GM18505 (cell line): ENCODE measurements at regions not wholly inside any gene's neighbourhood (a gene's known extent, or its start where the extent isn't known, plus 50 kb on each side); places are given as distances from the start of the nearest gene placed in this dataset.

Source experiments
- ATAC-seq: cut with Tn5 transposase; IDR thresholded peaks from one replicate; pipeline ENCODE4 v1.9.1; 2021; ENCODE audit not compliant: unreplicated experiment
- POLR2A ChIP-seq: IDR thresholded peaks from 4 replicates; pipeline ENCODE4 v1.6.1; 2011; ENCODE audit warnings: borderline replicate concordance; ENCODE audit not compliant: insufficient read depth, insufficient read length; ENCODE audit errors: extremely low read depth

DNA sequence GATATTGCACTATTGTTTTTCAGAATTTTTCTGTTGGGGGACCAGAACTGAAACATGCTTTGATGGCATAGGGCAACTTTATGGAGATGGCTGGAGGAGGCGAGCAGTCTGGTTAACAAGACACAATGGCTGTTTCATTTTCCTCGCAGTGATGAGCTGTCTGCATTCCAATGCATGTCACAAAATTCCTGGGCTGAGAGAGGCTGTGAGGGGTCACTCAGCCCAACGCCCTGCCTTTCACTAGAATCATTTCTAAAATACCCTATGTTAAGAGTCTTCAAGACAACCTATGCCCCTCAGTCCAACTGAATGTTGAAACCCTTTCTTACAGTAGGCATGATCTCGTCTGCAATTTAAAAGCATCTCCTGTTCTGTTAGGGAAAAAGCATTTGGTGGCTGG lies 1090.0 kb downstream of the BCL11A start:
- TF ChIP-seq POLR2A, result no peak
- no peak for ATAC-seq

DNA sequence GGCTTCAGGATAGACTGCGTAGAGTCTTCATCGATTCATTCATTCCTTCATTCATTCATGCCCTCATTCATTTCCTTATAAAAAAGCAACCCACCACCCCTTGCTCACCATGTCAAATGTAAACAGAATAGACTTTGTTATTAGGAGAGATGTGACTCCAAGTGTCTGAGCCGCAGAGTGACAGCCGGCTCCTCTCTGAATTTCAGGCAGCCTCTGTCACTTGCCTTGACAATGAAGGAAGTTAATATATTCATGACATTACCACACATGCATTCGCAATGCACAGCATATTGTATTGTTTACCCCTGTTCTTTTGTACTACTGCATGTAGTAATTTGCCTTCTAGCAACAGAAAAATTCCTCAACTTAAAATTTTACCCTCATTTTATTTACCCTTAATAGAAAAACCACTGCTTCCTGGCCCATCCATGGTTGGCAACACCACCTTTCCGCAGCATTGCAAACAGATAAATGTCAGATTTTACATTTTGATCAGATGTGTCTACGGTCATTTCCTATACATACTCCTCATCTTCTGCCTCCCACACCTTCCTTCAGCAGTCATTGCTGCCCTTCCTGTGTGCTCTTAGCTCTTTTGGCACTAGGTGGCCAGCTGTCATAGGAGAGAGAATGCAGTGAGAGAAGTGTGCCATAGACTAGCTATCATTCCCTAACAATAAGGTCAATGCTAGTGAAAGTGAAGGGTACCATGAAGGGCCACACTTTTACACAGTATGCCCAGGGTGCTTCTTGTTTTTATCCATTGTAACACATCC lies 1090.8 kb downstream of the BCL11A start:
- TF ChIP-seq POLR2A, result no peak
- no peak for ATAC-seq

DNA sequence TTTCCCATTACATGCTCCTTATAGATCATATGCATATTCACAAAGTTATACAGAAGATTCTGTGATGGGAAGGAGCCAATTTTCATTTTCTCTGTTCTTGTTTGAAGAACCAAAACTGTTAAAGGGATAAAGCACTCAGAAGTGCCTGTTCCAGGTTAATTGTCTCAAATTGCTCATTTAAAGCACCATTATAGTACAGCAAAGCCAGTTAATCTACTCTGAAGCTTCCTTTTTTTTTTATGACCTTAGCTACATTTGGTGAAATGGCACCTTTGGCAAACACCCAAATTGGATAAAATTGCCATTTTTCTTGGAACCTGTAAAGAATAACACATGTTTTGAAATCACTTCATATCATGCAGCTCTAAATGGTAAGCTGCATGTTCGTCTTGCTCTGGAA lies 1092.3 kb downstream of the BCL11A start:
- no peak for TF ChIP-seq POLR2A

DNA sequence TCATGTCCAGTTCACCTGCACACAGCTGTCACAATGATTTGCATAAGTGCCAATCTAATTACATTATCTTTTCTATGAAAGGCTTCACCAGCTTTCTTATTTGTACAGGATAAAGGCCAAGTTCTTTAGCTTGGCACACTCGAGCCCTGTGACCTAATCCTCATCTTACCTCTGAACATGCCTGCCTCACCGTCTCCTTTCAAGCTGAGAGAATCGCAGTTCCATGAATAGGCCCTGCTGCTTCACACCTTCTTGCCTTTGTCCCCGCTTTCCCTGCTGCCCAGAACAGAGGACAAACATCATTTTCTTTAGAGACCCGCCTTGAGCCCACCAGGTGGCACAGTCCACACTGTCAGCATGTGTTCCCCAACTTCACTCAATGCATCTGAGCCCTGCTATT lies 1094.7 kb downstream of the BCL11A start:
- ATAC-seq, result no peak
- no peak for TF ChIP-seq POLR2A

More for the DNA sequence above, 1092.3 kb downstream of the BCL11A start:
- ATAC-seq, result no peak

DNA sequence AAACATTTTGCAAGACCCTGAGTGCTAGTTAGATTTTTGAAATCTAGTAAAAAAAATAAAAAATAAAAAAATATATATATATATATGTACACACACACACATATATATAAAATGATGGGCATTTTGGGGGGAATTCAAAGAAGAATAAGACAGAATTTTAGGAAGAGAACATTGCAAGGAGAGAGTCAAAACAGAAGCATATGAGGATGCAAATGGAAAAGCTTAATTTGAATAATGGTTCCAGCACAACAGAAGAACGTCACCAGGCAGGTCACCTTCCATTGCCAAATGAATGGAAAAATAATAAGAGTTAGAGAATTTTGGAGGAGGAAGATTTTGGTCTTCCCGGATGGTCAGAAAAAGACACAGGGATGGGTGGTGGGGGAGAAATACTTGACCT lies 1097.2 kb downstream of the BCL11A start:
- no peak for ATAC-seq

DNA sequence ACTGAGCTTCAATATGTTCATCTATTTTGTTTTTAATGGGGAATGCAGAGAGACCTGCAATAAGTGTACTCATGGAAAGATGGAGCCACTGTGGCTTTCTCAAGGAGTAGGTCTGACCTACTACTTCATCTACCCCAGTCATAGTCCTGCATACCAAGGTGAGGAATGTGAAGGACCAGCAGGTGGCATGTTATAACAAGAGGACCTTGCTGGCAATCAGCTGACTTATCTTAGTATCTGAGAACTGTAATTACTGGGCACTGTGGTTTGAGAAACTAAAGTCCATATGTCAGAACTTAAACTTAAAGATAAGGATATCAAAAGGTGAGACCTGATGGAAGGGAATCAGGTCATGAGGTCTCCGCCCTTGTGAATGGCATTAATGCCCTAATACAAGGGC lies 1104.2 kb downstream of the BCL11A start:
- no peak for TF ChIP-seq POLR2A
- no peak for ATAC-seq

More for the DNA sequence above, 1097.2 kb downstream of the BCL11A start:
- TF ChIP-seq POLR2A, result no peak

DNA sequence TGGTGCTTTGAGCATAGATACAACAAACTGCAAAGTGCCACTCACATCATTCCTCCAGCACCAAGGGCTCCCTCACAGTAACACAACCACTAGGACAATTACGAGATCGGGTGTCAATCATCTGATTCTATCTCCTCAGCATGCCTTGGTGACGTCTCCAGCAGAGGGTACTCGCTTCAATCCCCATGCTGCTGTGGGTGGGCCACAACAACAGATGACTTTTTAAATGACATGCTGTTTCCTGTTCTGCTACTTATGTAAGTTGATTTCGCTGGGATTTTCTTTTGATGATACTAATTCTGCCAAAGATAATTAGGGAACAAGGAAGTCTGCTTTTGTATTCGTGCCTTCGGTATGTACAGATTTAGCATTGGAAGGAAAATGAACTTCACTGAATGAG lies 1113.0 kb downstream of the BCL11A start:
- TF ChIP-seq POLR2A, result no peak
- ATAC-seq, result no peak

DNA sequence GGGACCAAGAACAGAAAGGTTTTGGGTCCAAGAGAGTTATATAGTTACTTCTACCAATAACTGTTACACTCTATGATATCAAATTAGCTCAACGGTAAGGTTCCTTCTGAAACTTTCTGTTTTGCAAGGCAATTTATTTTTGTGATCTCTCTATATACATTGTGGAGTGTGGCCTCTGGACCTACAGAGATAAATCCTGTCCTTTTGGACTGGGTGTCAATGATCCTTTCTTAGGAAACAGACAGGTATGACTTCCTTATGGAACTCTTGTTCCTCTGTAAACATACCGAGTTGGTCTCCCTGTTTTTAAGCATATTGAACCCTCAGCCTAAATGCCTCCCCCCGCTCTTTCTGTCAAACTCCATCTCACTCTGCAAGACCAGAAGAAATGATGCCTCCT lies 1117.8 kb downstream of the BCL11A start:
- ATAC-seq, result no peak
- no peak for TF ChIP-seq POLR2A

DNA sequence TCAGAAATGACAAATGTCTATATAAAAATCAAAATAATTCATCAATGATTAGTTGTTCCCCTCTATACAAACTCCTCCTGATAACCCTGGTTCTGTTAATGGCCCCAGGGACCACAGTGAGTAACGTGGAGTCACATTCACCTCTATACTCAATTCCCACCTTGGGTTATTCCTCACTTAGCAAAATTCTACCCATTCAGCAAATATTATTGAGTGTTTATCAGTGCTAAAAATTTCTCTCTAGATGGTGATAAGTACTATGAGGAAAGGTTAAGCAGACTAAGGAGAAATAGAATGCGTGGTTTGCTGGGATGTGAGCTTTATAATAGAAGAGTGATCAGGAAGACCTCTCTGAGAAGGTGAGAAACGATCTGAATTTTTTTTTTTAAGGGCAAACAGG lies 1124.5 kb downstream of the BCL11A start:
- TF ChIP-seq POLR2A, result no peak
- ATAC-seq, result no peak

DNA sequence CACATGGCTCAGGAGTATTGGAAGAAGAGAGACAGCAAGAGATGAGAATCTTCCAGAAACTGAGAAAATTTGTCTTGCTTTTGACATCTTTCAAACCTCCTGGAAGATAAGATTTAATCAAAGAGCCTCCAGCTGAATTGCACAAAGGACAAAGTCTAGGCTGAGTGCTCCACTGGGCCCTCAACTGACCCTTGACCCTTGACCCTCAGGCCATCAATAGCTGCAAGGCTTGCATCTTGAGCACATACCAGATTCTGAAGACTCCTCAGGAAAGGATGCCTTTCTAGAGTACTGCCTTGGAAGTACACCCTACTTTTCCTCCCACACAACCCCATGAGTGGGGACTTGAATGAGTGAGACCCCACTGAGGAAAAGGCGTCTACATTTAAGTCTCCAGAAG lies 1125.5 kb downstream of the BCL11A start:
- no peak for TF ChIP-seq POLR2A
- no peak for ATAC-seq

DNA sequence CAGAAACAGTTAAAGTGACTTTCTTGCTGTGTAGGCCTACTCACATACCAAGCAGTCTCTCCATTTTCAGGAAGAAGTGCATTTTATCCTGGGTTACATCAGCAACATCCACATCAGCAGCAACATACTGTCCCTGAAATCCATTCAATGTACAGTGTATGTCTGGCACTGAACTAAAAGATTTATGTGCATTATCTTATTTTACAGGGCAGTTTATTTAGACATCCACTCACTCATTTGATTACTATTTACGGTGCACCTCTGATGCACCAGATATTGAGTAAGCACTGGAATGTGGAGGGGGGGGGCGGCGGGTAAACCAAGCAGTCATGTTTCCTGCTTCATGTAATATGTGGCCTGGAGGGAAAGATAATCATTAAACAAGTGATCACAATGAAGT lies 1128.2 kb downstream of the BCL11A start:
- TF ChIP-seq POLR2A, result no peak
- no peak for ATAC-seq

DNA sequence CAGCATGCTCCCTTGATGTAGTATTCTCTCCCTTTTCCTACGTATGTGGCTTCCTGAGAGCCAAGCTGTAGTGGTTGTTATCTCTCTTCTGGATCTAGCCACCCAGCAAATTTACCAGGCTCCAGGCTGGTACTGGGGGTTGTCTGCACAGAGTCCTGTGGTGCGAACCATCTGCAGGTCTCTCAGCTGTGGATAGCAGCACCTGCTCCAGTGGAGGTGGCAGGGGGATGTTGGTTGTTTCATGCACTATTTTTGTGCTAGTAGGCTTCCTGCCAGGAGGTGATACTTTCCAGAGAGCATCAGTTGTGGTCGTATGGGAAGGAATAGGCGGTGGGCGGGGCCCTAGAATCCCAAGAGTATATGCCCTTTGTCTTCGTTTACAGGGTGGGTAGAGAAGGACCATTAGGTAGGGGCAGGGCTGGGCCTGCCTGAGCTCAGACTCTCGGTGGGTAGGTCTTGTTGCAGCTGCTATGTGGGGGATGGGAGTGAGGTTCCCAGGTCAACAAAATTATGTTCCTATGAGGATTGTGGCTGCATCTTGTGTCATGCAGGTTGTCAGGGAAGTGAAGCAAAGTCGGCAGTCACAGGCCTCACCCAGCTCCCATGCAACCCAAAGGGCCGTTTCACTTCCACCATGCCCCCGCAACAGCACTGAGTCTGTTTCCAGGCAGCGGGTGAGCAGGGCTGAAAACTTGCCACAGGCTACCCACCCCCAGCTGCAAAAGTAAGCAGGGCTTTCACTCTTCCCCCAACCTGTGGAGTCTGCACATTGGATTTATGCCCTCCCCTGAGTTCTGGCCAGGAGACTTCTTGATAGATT lies 1139.5 kb downstream of the BCL11A start:
- TF ChIP-seq POLR2A, result no peak
- ATAC-seq, result no peak

DNA sequence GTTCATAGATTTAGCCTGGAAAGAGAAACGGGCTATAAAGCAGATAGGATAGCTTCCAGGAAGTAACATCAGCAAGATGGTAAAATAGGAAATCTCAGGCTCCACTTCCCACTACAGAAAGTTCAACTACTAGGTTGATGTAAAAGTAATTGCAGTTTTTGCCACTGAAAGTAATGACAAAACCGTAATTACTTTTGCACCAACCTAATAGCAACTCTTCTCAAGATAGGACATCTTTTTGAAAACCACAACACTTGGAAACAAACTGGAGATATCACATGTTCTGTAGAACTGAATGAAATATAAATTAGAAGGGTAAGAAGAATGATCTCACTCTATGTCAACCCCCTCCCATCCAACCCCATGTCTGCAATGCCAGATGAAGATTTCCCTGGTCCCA lies 1154.3 kb downstream of the BCL11A start:
- ATAC-seq, result no peak
- TF ChIP-seq POLR2A, result no peak

DNA sequence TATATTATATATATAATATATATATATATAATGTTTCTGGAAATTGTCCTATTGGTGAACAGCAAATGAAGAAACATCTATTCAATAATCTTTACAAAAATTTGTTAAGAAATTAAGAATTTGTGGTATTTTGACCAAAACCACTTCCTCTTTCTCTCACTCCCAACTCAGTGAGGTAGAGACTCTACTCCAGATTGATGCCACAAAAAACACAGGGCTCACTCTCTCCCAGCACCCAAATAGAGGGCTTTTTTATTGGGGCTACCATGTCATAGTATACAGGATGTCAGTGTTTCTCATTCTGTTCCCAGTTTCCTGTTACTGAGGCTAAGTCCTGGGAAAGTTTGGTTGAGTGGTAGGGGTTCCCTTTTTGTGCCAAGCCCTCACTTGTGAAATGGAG lies 1155.4 kb downstream of the BCL11A start:
- TF ChIP-seq POLR2A, result no peak

More for the DNA sequence above, 1155.4 kb downstream of the BCL11A start:
- no peak for ATAC-seq
